ENCODE measurements at regions not wholly inside any gene's neighbourhood (a gene's known extent, or its start where the extent isn't known, plus 50 kb on each side); places are given as distances from the start of the nearest gene placed in this dataset.

DNA sequence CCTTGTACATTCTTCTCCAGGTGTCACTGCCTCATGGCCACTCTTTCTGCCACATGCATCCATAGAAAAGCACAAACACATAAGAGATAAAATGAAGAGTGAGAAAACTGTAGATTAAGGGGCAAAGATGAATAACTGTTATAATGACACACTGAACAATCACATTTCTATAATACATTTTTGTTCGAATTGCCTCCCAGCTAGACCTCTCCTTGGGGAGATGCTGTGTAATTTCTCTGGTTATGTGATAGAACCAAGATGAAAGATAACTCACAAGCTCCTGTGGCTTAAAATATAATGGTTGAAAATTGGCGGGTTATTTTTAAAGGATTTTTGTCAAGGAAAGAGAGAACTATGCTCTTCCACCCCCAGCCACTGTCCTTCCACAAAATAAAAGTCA lies 60.2 kb upstream of the STEAP1 start:
- no peak for DNase-seq
